ENCODE measurements at regions not wholly inside any gene's neighbourhood (a gene's known extent, or its start where the extent isn't known, plus 50 kb on each side); places are given as distances from the start of the nearest gene placed in this dataset.

DNA sequence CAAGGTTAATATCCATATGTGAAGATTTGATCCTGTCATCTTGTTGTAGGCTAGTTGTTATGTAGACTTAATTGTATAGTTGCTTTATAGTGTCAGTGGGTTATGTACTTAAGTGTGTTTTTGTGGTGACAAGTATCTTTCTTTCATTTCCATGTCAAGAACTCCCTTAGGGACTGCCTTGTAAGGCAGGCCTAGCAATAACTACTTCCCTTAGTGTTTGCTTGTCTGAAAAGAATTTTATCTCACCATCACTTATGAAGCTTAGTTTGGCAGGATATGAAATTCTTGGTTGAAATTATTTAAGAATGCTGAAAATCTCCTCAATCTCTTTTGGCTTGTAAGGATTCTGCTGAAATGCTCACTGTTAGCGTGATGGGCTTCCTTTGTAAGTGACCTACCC, 467.6 kb downstream of the CDH2 start:
- FAIRE-seq (no peak), DNase-seq (ENCODE audit: extremely low spot score, insufficient read length, low read depth) (no peak)

GRCh38 chr18:27707201-27707600, 469.7 kb downstream of the CDH2 start:
- FAIRE-seq (no peak), DNase-seq (ENCODE audit: extremely low spot score, insufficient read length, low read depth) (no peak)

GRCh38 chr18:27704736-27705361, 472.1 kb downstream of the CDH2 start:
- DNase-seq (ENCODE audit: extremely low spot score, insufficient read length, low read depth), result no peak
- FAIRE-seq, result no peak

DNA sequence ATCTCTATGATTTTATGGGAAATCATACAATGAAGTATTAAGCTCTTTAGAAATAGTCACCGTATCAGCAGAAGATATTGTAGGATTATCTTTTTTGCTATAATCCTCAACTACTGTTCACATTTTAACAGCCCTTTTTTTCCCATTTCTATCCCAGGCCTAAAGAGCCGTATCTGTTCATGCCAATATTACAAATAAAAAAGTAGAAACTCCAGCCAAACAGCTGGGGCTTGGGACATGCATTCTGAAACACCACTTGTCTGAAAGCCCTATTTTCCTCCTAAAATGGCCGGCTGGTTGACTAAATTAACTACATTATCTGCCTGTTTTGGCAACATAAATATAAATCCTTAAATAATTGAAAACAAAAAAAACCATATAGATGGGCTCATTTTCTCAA, 477.8 kb downstream of the CDH2 start:
- no peak for FAIRE-seq
- DNase-seq (ENCODE audit: extremely low spot score, insufficient read length, low read depth), result no peak

GRCh38 chr18:27696148-27696547, 480.8 kb downstream of the CDH2 start:
- DNase-seq (ENCODE audit: extremely low spot score, insufficient read length, low read depth), result no peak
- FAIRE-seq, result no peak

DNA sequence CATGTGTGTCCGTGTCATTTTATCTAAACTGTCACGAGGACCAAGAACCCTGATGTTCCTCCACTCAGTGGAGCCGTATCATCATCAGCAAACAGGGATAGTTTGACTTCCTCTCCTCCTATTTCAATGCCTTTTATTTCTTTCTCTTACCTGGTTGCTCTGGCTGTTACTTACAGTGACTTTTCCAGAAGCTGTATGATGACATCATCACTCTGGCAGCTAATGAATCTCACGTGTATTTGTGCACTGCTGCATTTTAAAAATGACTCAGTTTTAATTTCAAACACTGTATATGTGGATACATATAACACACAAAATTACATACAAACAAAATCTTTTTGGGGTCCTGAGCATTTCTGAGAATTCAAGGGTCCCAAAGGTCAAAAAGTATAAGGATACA, 481.4 kb downstream of the CDH2 start:
- DNase-seq (ENCODE audit: extremely low spot score, insufficient read length, low read depth) (no peak), FAIRE-seq (no peak)

- no peak for FAIRE-seq
- no peak for DNase-seq (ENCODE audit: extremely low spot score, insufficient read length, low read depth)
These were observed 481.9 kb downstream of the CDH2 start for GRCh38 chr18:27695052-27695451.

DNA sequence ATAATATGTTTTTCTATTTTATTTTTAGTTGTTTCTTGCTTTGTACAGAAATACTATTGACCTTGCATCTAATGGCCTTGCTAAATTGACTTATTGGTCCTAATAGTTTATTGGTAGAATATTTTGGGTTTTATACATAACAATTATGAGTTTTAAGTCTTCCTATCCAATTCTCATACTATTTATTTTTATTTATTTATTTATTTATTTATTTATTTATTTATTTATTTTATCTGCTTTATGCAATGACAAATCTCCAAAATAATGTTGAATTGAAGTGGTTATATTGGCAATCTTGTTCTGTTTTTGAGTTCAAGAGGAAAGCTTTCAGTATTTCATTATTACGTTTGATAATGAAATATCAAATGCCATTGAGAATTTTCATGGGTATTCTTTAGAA, 488.3 kb downstream of the CDH2 start:
- FAIRE-seq, result no peak
- DNase-seq (ENCODE audit: extremely low spot score, insufficient read length, low read depth), result no peak

DNA sequence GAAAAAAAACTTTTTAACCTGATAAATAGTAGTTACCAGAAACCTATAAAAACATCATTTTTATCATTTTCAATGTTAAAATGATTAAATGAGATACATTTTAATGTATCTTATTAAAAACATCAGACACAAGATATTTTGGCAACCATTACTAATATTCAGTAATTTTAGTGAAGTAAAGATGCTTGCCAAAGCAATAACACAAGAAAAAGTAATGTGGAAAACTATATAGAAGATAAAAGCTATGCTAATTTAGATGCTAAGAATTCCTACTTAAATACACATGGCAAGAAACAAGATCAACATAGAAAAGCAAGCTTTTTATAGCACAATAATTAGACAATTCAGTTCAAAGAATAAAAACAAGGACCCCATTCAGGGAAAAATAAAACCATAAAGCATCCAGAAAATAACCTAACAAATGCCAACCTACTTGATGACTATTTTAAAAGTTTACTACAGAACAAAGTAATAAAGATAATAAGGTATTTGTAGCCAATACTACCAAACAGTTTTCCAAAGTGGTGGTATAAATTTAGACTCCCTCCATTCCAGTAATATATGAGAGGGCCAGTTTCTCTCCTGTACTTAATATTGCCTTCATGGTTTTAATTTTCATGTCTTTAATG, 489.5 kb downstream of the CDH2 start:
- FAIRE-seq (no peak), DNase-seq (ENCODE audit: extremely low spot score, insufficient read length, low read depth) (no peak)

GRCh38 chr18:27685807-27686412, 491.0 kb downstream of the CDH2 start:
- FAIRE-seq, result no peak
- DNase-seq (ENCODE audit: extremely low spot score, insufficient read length, low read depth), result no peak

GRCh38 chr18:27685091-27685490, 491.8 kb downstream of the CDH2 start:
- FAIRE-seq (no peak), DNase-seq (ENCODE audit: extremely low spot score, insufficient read length, low read depth) (no peak)

GRCh38 chr18:27674411-27674810, 489.3 kb upstream of the CHST9 start:
- DNase-seq (ENCODE audit: extremely low spot score, insufficient read length, low read depth) (no peak), FAIRE-seq (no peak)

GRCh38 chr18:27673861-27674260, 488.8 kb upstream of the CHST9 start:
- no peak for FAIRE-seq
- DNase-seq (ENCODE audit: extremely low spot score, insufficient read length, low read depth), result no peak

DNA sequence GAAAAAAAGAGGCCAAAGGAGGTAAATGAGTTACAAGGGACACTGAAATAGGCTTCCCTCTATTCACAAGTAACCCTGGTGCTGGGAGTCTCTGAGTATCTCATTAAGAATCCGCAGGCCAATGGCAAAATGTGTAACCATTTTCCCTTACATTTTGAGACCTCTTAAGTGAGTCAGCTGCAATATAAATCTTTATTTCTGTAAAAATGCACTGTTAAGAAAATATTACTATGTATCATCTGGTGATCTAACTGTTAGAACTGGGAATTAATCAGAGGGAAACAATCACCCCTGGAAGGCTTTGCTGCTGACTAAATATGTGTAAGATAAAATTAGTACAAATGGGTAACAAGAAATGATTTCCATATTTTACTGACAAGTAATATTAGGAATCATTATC, 483.1 kb upstream of the CHST9 start:
- DNase-seq (ENCODE audit: extremely low spot score, insufficient read length, low read depth) (no peak), FAIRE-seq (no peak)

DNA sequence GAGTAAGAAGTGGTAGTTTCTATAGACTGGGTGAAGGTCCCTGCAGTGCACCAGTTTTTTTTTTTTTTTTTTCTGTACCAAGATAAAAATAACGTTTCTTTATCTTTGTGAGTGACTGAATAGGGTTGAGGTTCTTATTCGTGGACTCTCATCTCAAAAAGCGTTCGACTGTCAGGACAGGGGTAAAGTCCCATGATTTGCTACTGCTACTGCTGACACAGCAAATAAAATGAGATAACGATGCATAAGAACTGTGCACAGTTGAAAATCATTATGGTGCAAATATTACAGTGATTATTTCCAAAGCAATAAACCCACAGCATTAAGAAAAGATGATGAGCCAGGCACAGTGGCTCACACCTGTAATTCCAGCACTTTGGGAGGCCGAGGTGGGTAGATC, 482.0 kb upstream of the CHST9 start:
- DNase-seq (ENCODE audit: extremely low spot score, insufficient read length, low read depth) (no peak), FAIRE-seq (no peak)

- no peak for FAIRE-seq
- no peak for DNase-seq (ENCODE audit: extremely low spot score, insufficient read length, low read depth)
These were observed 480.9 kb upstream of the CHST9 start for GRCh38 chr18:27666016-27666415.

DNA sequence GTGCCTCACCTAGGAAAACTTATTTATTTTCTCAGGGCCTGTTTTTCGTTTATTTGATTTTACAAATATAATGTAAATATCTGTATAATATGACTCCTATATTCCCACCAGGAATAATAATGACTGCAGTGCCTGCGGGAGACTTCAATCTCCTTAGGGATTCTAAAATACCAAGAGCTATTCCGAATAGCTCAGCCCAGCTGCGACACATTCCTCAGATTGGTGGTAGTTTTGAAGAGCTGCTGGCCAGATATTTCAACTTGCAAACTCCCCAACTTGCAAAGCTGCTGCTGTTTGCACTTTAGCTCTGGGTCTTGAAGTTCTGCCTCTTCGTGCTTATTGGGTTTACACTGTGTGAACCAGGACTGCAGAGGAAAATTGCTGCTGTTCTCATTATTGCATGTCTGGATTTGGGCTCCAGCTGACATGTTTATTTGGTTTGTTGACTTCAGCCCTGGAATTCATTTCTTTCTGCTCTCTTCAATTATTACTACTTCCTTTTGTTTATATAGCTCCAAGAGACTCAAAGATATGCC, 480.2 kb upstream of the CHST9 start:
- no peak for DNase-seq (ENCODE audit: extremely low spot score, insufficient read length, low read depth)
- FAIRE-seq, result no peak

DNA sequence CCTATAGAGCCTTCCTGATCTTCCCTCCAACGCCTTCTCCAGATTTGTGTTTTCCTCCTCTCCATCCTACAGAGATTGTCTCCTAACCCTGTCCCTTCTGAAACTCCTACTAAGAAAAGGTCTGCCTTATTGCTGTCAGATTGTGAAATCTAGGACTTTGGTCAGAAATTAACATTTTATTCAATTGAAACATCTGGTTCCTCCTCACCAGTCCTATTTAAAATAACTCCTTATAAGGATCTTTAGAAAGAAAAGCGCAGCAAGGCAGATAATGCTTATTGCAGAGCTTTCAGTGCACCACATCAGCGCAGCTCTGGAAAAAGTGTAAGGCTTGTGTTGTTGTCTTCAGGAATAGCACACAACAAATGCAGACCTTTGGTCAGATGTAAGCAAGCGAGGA, 477.8 kb upstream of the CHST9 start:
- no peak for DNase-seq (ENCODE audit: extremely low spot score, insufficient read length, low read depth)
- FAIRE-seq, result no peak

DNA sequence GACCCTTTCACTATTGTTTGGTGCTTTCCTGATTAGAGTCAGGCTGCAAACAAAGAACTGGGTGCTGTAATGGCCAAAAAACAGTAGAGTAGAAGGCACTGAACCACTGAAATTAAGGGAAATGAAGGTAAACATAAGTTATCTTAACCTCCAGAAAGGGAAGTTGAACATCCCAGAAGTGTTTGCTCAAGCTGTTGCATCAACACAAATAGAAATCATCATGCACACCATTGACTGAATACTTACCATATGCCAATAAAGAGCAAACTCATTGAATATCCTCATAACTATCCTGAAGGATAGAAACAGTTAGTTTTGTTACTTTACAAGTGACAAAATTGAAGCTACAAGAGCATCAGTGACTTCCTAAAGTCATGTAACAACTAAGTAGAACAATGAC, 477.4 kb upstream of the CHST9 start:
- FAIRE-seq, result no peak

DNA sequence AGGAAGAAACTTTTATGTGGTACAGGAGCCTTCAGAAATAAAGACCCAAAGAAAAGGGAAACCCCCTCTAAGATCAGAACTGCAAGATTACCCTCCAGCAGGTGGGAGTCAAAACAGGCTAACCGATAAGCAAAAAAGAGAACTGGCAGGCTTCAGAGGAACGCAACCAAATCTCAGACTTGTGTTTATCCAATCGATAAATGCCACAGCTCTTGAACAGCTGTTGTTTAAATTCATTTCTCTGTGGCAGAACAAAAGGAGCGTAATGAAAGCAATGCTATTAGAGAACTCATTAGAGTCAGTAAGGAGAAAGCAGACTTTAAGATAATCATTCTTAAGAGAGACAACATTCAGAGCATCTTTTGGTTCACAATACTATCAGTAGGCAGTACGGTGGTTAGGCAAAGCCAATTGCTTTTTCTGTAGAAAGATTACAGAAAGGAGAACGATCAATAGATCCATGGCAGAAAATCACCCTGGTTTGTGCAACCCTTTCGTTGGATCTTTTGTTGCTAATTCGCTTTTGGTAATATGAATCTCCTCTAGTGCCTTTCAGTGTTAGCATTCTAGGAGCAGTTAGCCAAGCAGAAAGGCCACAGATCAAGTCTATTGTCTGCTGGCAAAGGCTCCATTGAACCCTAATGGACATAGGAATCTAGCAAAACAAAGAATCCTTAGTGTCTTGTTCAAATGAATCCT, 476.4 kb upstream of the CHST9 start:
- FAIRE-seq, result no peak

More for the DNA sequence above, 477.4 kb upstream of the CHST9 start:
- DNase-seq (ENCODE audit: extremely low spot score, insufficient read length, low read depth), result no peak

GRCh38 chr18:27656905-27657304, 471.8 kb upstream of the CHST9 start:
- DNase-seq (ENCODE audit: extremely low spot score, insufficient read length, low read depth) (no peak), FAIRE-seq (no peak)

More for the DNA sequence above, 476.4 kb upstream of the CHST9 start:
- DNase-seq (ENCODE audit: extremely low spot score, insufficient read length, low read depth), result no peak

Data from GM18507 (cell line).